Kidney (tissue), 13 donors: ENCODE measurements at regions not wholly inside any gene's neighbourhood (a gene's known extent, or its start where the extent isn't known, plus 50 kb on each side); places are given as distances from the start of the nearest gene placed in this dataset.

Source experiments
- DNase-seq, 5 donors: peaks; one replicate each; pipeline ENCODE4 v3.0.0-alpha.2; 2013 to 2020
- FAIRE-seq: peaks from 2 replicates; lab custom pipeline; 2012; peaks lifted over from hg19 to GRCh38; lab: Jason Lieb, UNC
- H3K27ac ChIP-seq, 2 donors: one replicate each; pipeline ENCODE4 v1.7.0; 2013; ENCODE audit warnings: low read depth in 2 of 2, low read length in 2 of 2, inconsistent platforms in 1 of 2
- H3K27me3 ChIP-seq: one replicate; pipeline ENCODE4 v1.7.1; 2013; ENCODE audit warnings: low read length, inconsistent platforms; ENCODE audit not compliant: control insufficient read depth, insufficient read depth
- H3K36me3 ChIP-seq, 3 donors: one replicate each; pipeline versions ENCODE4 v1.7.0 to v1.7.1; 2013; ENCODE audit warnings: low read length in 3 of 3, control low read depth in 1 of 3, inconsistent platforms in 1 of 3; ENCODE audit not compliant: insufficient read depth in 3 of 3, control insufficient read depth in 2 of 3
- H3K4me1 ChIP-seq, 3 donors: one replicate each; pipeline versions ENCODE4 v1.7.0 to v1.7.1; 2013; ENCODE audit warnings: low read length in 3 of 3, inconsistent platforms in 1 of 3, low read depth in 1 of 3; ENCODE audit not compliant: control insufficient read depth in 2 of 3, insufficient read depth in 2 of 3
- H3K4me3 ChIP-seq, 3 donors: one replicate each; pipeline versions ENCODE4 v1.7.0 to v1.8.1; 2013; ENCODE audit warnings: low read length in 3 of 3, control low read depth in 1 of 3, inconsistent platforms in 1 of 3
- H3K9ac ChIP-seq, 3 donors: one replicate each; pipeline versions ENCODE4 v1.7.0 to v1.7.1; 2013; ENCODE audit warnings: low read length in 3 of 3, control low read depth in 1 of 3, inconsistent platforms in 1 of 3
- H3K9me3 ChIP-seq, 3 donors: one replicate each; pipeline versions ENCODE4 v1.7.0 to v1.7.1; 2013; ENCODE audit warnings: low read length in 3 of 3, control low read depth in 1 of 3, inconsistent platforms in 1 of 3; ENCODE audit not compliant: control insufficient read depth in 2 of 3, insufficient read depth in 1 of 3
- intact Hi-C: fragments of 100-400 bp; cut with DNase I; formaldehyde crosslinking; loops from one replicate; pipeline ENCODE4 v1.11.1; 2022
- TF ChIP-seq, protein P1 (sequence below): IDR thresholded peaks from 3 replicates; pipeline ENCODE4 v1.5.1; 2012; ENCODE audit warnings: mild to moderate bottlenecking, moderate library complexity, borderline replicate concordance; ENCODE audit not compliant: insufficient read depth; ENCODE audit errors: extremely low read depth
- donor health status: control.
- donor health status: control.
- donor health status: control.
- donor health status: control.
- donor health status: control.
- donor health status: DM: yes; HTN: yes; CAD: no.
- donor health status: Normal renal cell carcinoma (clear cell type).

DNA sequence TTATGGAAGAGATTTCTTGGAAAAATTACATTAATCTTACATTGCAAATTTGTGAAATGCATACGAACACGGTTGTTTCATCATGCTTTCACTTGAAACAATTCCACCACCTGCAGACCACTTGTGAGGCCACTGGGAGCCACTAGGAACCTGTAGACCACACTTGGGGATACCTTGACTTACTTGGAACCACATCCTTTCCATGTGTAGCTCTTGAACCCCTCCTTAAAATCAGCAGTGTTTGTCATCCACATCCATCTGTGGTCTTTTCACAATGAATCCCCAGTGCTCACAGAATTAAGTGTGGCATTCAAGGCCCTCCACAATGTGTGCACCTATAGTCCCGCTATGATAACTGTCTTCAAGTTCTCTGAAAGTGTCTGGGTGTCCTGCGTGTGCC lies 350.9 kb downstream of the MYCN start:
- no peak for FAIRE-seq
- DNase-seq = no peak
- Histone ChIP-seq H3K4me3 (no peak overlapping the region), H3K9ac (no peak overlapping the region), H3K36me3 (no peaks in the 10 kb centered on the region), H3K4me1 (no peaks in the 10 kb centered on the region), H3K27me3 (no peaks in the 10 kb centered on the region), H3K9me3 (no peaks in the 10 kb centered on the region), H3K27ac (no peak overlapping the region)
- intact Hi-C loops = no loop called here
- TF ChIP-seq, protein P1, sequence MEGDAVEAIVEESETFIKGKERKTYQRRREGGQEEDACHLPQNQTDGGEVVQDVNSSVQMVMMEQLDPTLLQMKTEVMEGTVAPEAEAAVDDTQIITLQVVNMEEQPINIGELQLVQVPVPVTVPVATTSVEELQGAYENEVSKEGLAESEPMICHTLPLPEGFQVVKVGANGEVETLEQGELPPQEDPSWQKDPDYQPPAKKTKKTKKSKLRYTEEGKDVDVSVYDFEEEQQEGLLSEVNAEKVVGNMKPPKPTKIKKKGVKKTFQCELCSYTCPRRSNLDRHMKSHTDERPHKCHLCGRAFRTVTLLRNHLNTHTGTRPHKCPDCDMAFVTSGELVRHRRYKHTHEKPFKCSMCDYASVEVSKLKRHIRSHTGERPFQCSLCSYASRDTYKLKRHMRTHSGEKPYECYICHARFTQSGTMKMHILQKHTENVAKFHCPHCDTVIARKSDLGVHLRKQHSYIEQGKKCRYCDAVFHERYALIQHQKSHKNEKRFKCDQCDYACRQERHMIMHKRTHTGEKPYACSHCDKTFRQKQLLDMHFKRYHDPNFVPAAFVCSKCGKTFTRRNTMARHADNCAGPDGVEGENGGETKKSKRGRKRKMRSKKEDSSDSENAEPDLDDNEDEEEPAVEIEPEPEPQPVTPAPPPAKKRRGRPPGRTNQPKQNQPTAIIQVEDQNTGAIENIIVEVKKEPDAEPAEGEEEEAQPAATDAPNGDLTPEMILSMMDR = no peak

DNA sequence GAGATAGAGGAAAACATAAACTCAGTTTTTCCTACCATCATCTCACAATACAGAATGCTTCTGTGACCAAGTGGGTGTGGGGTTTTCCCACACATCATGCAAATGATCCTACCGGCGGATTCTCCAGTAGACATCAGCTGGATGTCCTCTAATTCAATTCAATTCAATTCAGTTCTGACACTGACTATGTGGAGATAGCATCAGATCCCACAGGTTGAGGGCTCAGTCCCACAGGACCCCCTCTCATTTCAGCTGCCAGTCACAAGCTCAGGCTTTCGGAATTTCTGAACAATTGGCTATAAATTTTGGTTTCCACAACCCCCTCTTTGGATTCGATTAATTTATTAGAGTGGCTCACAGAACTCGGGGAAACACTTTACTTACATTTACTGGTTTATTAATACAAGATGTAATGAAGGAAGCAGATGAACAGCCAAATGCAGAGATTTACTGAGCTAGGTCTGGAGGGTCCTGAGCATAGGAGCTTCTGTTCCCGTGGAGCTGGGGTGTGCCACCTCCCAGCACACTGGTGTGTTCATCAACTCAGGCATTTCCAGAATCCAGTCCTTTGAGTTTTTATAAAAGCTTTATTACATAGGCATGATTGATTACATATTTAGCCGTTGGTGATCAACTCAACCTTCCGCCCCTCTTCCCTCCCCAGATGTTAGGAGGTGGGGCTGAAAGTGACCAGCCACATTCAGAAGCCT lies 350.1 kb downstream of the MYCN start:
- H3K27ac ChIP-seq = no peak overlapping the region
- FAIRE-seq (no peak), DNase-seq (no peak)

DNA sequence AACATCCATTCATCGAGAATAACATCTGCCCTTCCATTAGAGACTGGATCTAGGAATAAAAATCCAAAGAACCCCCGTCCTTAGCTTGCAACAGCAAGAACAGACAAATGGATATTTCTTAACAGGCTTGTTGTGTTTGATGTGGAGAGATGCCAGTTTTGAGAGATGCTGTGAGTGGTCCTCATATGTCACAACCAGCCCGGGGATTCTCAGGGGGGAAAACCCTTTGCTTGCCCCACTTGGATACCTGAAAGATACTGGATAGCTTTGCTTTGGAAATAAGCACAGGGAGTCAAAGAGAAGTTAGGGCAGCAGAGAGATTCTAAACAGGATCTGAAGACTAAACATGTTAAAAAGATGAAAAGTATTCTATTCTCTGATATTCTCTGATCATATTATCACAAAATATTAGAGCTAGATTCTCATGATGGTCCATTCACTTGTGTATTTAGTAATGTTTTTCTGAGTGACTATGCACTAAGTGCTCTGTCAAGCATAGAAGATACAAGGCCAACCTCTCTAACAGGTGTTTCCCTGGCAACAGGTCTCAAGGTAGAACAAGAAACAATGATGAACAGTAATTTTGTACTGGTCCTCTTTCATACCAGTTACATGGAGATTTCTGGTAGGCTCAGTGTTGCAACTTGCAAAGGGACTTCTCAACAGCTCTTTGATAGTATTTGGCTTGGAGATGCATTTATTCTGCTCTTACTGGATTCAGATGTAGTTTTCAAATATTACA lies 348.2 kb downstream of the MYCN start:
- no peaks in the 10 kb centered on the region for H3K27me3 ChIP-seq
- no peak overlapping the region for H3K9ac ChIP-seq
- no peak for DNase-seq
- H3K27ac ChIP-seq = no peak overlapping the region
- FAIRE-seq = no peak
- no peak overlapping the region for H3K4me3 ChIP-seq
- TF ChIP-seq, protein P1 = no peak
- H3K9me3 ChIP-seq = no peaks in the 10 kb centered on the region
- intact Hi-C loops = no loop called here
- no peaks in the 10 kb centered on the region for H3K36me3 ChIP-seq
- H3K4me1 ChIP-seq = no peaks in the 10 kb centered on the region

More for the DNA sequence above, 350.1 kb downstream of the MYCN start:
- intact Hi-C loops = no loop called here
- no peaks in the 10 kb centered on the region for H3K4me1 ChIP-seq
- H3K9ac ChIP-seq = no peak overlapping the region
- TF ChIP-seq, protein P1 = no peak
- no peaks in the 10 kb centered on the region for H3K9me3 ChIP-seq
- H3K4me3 ChIP-seq = no peak overlapping the region
- no peaks in the 10 kb centered on the region for H3K36me3 ChIP-seq
- no peaks in the 10 kb centered on the region for H3K27me3 ChIP-seq
